Mesothelial cell of epicardium (in vitro differentiated cells): ENCODE measurements at regions not wholly inside any gene's neighbourhood (a gene's known extent, or its start where the extent isn't known, plus 50 kb on each side); places are given as distances from the start of the nearest gene placed in this dataset.

Source experiments
- DNase-seq, 2 experiments: peaks; one replicate each; pipeline ENCODE4 v3.0.0; 2021; ENCODE audit warnings: low spot score in 2 of 2; ENCODE audit not compliant: unreplicated experiment in 2 of 2
- H3K27ac Mint-ChIP-seq: 2 replicates; pipeline ENCODE4 v1.8.0; 2021; ENCODE audit warnings: mixed read lengths
- H3K27me3 Mint-ChIP-seq: 2 replicates; pipeline ENCODE4 v1.8.0; 2021; ENCODE audit warnings: low read depth, mixed read lengths
- H3K36me3 Mint-ChIP-seq: 2 replicates; pipeline ENCODE4 v1.8.0; 2021; ENCODE audit warnings: mixed read lengths
- H3K4me1 Mint-ChIP-seq: 2 replicates; pipeline ENCODE4 v1.8.0; 2021; ENCODE audit warnings: mixed read lengths
- H3K4me3 Mint-ChIP-seq: 2 replicates; pipeline ENCODE4 v1.8.0; 2021; ENCODE audit warnings: mild to moderate bottlenecking, moderate library complexity, mixed read lengths
- H3K9me3 Mint-ChIP-seq: 2 replicates; pipeline ENCODE4 v1.8.0; 2021; ENCODE audit warnings: mixed read lengths
- TF ChIP-seq, protein P1 (sequence below): fragments of 200-600 bp; sonication (generic); IDR thresholded peaks from one replicate; pipeline ENCODE4 v1.5.0; 2021; ENCODE audit warnings: antibody characterized with exemption; ENCODE audit not compliant: unreplicated experiment

GRCh38 chr16:50915120-50915519 is 173.2 kb downstream of the CYLD start:
- Mint-ChIP-seq H3K9me3 (no peaks in the 10 kb centered on the region), H3K4me3 (no peak overlapping the region), H3K36me3 (no peaks in the 10 kb centered on the region), H3K4me1 (no peaks in the 10 kb centered on the region), H3K27me3 (peaks cover 54% of the 10 kb centered on the region), H3K27ac (no peak overlapping the region)
- TF ChIP-seq, protein P1, sequence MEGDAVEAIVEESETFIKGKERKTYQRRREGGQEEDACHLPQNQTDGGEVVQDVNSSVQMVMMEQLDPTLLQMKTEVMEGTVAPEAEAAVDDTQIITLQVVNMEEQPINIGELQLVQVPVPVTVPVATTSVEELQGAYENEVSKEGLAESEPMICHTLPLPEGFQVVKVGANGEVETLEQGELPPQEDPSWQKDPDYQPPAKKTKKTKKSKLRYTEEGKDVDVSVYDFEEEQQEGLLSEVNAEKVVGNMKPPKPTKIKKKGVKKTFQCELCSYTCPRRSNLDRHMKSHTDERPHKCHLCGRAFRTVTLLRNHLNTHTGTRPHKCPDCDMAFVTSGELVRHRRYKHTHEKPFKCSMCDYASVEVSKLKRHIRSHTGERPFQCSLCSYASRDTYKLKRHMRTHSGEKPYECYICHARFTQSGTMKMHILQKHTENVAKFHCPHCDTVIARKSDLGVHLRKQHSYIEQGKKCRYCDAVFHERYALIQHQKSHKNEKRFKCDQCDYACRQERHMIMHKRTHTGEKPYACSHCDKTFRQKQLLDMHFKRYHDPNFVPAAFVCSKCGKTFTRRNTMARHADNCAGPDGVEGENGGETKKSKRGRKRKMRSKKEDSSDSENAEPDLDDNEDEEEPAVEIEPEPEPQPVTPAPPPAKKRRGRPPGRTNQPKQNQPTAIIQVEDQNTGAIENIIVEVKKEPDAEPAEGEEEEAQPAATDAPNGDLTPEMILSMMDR: no peak
- DNase-seq: no peak

DNA sequence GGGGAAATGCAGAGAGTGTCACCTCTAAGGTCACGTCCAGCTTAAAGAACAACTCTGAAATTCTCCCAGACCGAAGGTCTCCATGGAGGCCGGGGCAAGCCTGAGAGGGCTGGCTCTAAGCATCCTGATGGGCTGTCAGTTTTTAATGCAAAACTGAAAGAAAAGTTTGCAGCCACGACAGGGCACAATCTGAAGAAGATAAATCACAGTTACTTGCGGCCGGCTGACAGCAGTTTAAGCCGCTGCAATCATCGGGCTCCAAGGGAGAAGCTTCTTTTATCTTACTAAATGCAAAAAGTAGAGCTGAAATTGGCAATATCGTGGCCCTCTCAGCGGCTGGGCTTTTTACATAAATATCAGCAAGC is 168.8 kb downstream of the CYLD start:
- Mint-ChIP-seq H3K4me1 (no peaks in the 10 kb centered on the region), H3K4me3 (no peak overlapping the region), H3K27ac (no peak overlapping the region), H3K27me3 (peaks cover 47% of the 10 kb centered on the region), H3K36me3 (no peaks in the 10 kb centered on the region), H3K9me3 (no peaks in the 10 kb centered on the region)
- TF ChIP-seq, protein P1: no peak
- DNase-seq: no peak

DNA sequence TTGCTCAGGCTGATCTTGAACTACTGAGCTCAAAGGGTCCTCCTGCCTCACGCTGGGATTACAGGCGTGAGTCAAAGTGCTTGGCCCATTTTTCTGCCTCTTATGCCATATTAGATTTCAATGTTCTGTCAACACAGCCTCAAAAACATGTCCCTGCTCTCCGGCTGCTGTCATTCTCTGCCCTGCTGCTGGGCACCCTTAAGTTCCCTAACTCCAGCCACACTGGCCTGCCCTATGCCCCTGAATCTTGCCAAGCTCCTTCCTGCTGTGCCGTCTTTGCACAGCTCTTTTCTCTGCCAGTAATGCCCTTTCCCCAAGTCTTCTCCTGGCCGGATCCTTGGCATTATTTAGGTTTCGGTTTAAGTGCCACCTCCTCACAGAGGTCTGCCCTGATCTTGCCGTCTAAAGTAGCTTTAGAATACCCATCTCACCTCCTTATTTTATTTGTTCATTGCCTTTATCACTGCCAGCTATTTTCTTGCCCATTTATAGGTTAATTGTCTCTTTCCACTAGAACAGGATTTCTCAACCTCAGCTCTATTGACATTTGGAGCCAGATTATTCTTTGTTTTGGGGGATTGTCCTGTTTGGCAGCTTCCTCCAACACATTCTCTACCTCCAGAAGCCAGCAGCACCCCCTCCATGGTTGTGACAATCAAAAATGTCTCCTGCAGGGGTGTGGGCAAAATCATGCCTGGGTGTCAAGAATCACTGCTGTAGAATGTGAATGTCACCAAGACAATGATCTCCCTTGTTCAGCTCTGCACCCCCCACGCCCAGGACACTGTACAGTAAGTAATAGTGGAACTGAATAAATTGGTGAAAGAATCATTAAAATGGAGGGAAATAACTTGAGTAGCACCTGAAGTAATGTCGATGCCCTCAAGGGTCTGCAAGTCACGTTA is 168.2 kb downstream of the CYLD start:
- TF ChIP-seq, protein P1: no peak
- no peaks in the 10 kb centered on the region for H3K36me3 Mint-ChIP-seq
- no peaks in the 10 kb centered on the region for H3K9me3 Mint-ChIP-seq
- peaks cover 42% of the 10 kb centered on the region for H3K27me3 Mint-ChIP-seq
- H3K27ac Mint-ChIP-seq: no peak overlapping the region
- no peaks in the 10 kb centered on the region for H3K4me1 Mint-ChIP-seq
- DNase-seq: no peak
- H3K4me3 Mint-ChIP-seq: no peak overlapping the region

DNA sequence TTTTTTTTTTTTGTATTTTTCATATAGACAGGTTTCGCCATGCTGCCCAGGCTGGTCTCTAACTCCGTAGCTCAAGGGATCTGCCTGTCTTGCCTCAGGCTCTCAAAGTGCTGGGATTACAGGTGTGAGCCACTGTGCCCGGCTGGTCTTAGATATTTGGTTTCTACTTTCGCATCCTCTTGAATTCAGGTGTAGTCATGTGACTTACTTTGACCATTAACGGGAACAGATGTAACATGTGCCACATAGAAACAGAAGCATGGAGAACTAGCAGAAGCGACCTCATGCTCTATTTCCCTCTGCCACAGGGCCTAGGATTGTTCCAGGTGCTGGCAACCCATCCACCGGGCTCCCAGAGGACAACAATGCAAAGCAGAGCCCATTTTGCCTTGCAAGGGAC is 166.6 kb downstream of the CYLD start:
- H3K4me3 Mint-ChIP-seq: no peak overlapping the region
- H3K27me3 Mint-ChIP-seq: peaks cover 29% of the 10 kb centered on the region
- H3K9me3 Mint-ChIP-seq: no peaks in the 10 kb centered on the region
- TF ChIP-seq, protein P1: no peak
- H3K36me3 Mint-ChIP-seq: no peaks in the 10 kb centered on the region
- H3K27ac Mint-ChIP-seq: no peak overlapping the region
- no peaks in the 10 kb centered on the region for H3K4me1 Mint-ChIP-seq
- no peak for DNase-seq

DNA sequence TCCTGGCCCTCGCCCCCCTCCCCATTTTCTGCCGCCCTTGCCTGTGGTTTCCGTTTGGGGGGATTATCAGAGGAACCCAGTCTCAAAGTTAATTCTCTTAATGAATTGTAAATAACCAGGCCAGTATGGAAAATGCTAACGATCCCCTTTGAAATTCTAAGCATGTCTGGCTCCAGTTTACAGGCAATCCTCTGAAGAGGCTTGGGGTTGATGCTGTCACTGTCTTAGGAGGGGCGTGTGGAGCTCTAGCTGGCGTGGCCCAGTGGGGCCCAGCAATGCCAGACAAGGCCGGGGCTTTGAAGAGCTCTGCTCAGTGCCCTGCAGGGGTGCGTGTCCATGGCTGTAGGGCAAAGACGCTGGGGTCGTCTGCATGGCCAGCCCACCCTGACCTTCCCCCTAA is 164.6 kb downstream of the CYLD start:
- Mint-ChIP-seq H3K9me3 (no peaks in the 10 kb centered on the region), H3K4me1 (no peaks in the 10 kb centered on the region), H3K4me3 (no peak overlapping the region), H3K27ac (no peak overlapping the region), H3K36me3 (no peaks in the 10 kb centered on the region), H3K27me3 (peaks cover 22% of the 10 kb centered on the region)
- TF ChIP-seq, protein P1: no peak
- DNase-seq: no peak

DNA sequence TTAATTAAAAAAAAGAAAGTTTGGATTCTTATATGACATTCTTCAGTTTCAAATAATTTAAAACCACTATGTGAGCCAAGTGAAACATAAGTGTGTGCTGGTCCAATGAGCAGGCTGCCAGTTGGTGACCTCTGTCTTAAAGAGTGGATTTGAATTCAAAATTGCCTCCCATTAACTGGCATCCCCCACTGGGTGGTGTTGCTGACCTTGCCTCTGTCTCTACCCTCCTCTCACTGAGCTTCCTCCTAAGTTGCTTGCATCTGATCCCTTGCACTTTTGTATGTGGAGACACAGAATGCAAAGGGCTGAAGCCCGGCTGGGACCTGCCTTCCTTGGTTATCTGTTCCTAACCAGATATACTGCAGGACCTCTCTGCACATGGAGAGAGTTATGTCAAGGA is 160.6 kb downstream of the CYLD start:
- Mint-ChIP-seq H3K27ac (no peak overlapping the region), H3K36me3 (no peaks in the 10 kb centered on the region), H3K9me3 (peaks cover 4% of the 10 kb centered on the region), H3K4me1 (no peaks in the 10 kb centered on the region), H3K27me3 (peaks cover 25% of the 10 kb centered on the region), H3K4me3 (no peak overlapping the region)
- no peak for DNase-seq
- TF ChIP-seq, protein P1: no peak
